ENCODE measurements at regions not wholly inside any gene's neighbourhood (a gene's known extent, or its start where the extent isn't known, plus 50 kb on each side); places are given as distances from the start of the nearest gene placed in this dataset.

GRCh38 chr5:67366691-67367395, 170.2 kb upstream of the CD180 start:
- no peaks in the 10 kb centered on the region for H4K20me1 ChIP-seq (ENCODE audit: insufficient read depth, poor library complexity, severe bottlenecking)
- no peaks in the 10 kb centered on the region for H3K9me3 ChIP-seq (ENCODE audit: low read depth)
- no peak for TF ChIP-seq CTCF (IDR thresholded peaks at IDR 0.05; ENCODE audit: poor library complexity)
- TF ChIP-seq EZH2phosphoT487 (IDR thresholded peaks at IDR 0.05; ENCODE audit: low read depth, severe bottlenecking, unreplicated experiment) = no peak
- no peak for TF ChIP-seq EZH2 (IDR thresholded peaks at IDR 0.05; ENCODE audit: borderline replicate concordance)
- no peaks in the 10 kb centered on the region for H3K79me2 ChIP-seq
- H3K27ac ChIP-seq = no peak overlapping the region
- WGBS (ENCODE audit: low lambda C conversion rate, missing lambda C conversion rate) = 95% methylated on average over 5 of the region's 5 CpGs
- no peaks in the 10 kb centered on the region for H3K36me3 ChIP-seq (replicated peaks; ENCODE audit: insufficient read depth, low read depth)
- H3K4me2 ChIP-seq = no peak overlapping the region
- no peak overlapping the region for H2AFZ ChIP-seq
- H3K4me3 ChIP-seq = no peak overlapping the region
- H3K27me3 ChIP-seq = no peaks in the 10 kb centered on the region
- H3K4me1 ChIP-seq (ENCODE audit: insufficient read depth) = no peaks in the 10 kb centered on the region
- no peaks in the 10 kb centered on the region for H3K9me2 ChIP-seq (replicated peaks; ENCODE audit: insufficient read depth)
- no peak for DNase-seq (ENCODE audit: low spot score)

DNA sequence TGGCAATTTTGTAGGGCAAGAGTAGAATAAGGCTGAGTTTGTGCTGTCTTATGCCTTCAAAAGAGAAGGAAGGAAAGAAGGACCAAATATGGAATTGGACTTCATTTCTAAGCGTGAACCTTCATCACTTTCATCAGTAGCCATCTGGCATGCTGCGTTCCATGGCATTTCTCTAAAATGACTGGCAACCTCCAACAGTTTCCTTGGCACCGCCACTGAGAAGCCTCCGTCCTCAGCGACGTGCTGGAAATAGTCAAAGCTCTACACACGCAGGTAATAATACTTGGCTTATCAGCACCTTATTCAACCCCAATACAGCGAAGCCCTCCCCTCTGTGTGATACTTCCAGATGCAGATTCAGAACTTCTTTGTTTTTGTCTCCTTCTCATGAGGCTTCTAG, 169.7 kb upstream of the CD180 start:
- Histone ChIP-seq H2AFZ (no peak overlapping the region), H4K20me1 (ENCODE audit: insufficient read depth, poor library complexity, severe bottlenecking) (no peaks in the 10 kb centered on the region), H3K4me2 (no peak overlapping the region), H3K36me3 (replicated peaks; ENCODE audit: insufficient read depth, low read depth) (no peaks in the 10 kb centered on the region), H3K9me3 (ENCODE audit: low read depth) (no peaks in the 10 kb centered on the region), H3K9me2 (replicated peaks; ENCODE audit: insufficient read depth) (no peaks in the 10 kb centered on the region), H3K4me1 (ENCODE audit: insufficient read depth) (no peaks in the 10 kb centered on the region), H3K27me3 (no peaks in the 10 kb centered on the region), H3K4me3 (no peak overlapping the region), H3K27ac (no peak overlapping the region), H3K79me2 (no peaks in the 10 kb centered on the region)
- DNase-seq (ENCODE audit: low spot score) = no peak
- TF ChIP-seq CTCF (IDR thresholded peaks at IDR 0.05; ENCODE audit: poor library complexity) = no peak
- no peak for TF ChIP-seq EZH2phosphoT487 (IDR thresholded peaks at IDR 0.05; ENCODE audit: low read depth, severe bottlenecking, unreplicated experiment)
- TF ChIP-seq EZH2 (IDR thresholded peaks at IDR 0.05; ENCODE audit: borderline replicate concordance) = no peak
- WGBS (ENCODE audit: low lambda C conversion rate, missing lambda C conversion rate) = 97% methylated on average over 8 of the region's 8 CpGs

DNA sequence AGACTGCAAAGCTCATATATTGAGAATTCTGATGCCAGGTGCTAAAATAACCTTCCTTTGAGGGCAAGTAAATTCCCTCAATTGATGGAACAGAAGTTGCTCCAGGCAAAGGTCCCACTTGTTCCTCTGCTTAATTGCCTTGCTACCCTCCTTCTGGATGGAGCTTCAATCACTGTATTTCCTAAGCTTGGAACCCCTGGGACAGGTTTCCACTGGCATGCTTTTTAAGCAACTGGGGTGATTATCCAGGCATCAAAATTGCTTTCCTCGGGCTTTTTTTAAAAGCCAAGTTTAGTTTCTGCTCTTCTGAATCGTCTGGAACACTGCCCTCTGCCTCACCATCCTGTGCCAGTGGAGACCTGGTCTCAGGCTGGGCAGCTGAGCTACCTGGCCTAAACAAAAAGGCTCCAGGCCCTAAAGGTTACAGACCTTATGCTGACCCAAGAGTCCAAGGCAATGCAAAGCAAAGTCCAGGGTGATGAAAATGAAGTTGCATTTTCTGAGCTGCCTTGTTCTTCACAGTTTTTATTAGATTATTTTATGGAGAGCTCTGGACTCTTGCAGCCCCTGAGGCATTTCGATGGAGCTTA, 167.9 kb upstream of the CD180 start:
- Histone ChIP-seq H2AFZ (no peak overlapping the region), H4K20me1 (ENCODE audit: insufficient read depth, poor library complexity, severe bottlenecking) (no peaks in the 10 kb centered on the region), H3K36me3 (replicated peaks; ENCODE audit: insufficient read depth, low read depth) (no peaks in the 10 kb centered on the region), H3K4me2 (no peak overlapping the region), H3K79me2 (no peaks in the 10 kb centered on the region), H3K9me3 (ENCODE audit: low read depth) (no peaks in the 10 kb centered on the region), H3K4me3 (no peak overlapping the region), H3K27me3 (no peaks in the 10 kb centered on the region), H3K4me1 (ENCODE audit: insufficient read depth) (no peaks in the 10 kb centered on the region), H3K27ac (no peak overlapping the region), H3K9me2 (replicated peaks; ENCODE audit: insufficient read depth) (no peaks in the 10 kb centered on the region)
- no peak for DNase-seq (ENCODE audit: low spot score)
- no peak for TF ChIP-seq EZH2phosphoT487 (IDR thresholded peaks at IDR 0.05; ENCODE audit: low read depth, severe bottlenecking, unreplicated experiment)
- TF ChIP-seq EZH2 (IDR thresholded peaks at IDR 0.05; ENCODE audit: borderline replicate concordance) = no peak
- no peak for TF ChIP-seq CTCF (IDR thresholded peaks at IDR 0.05; ENCODE audit: poor library complexity)
- 75% methylated on average over 3 of the region's 3 CpGs for WGBS (ENCODE audit: low lambda C conversion rate, missing lambda C conversion rate)

Data from hepatocyte (in vitro differentiated cells).